Activated B cell treated with CpG ODN at 0.5 μM for 24 hours (primary cell): ENCODE measurements at regions not wholly inside any gene's neighbourhood (a gene's known extent, or its start where the extent isn't known, plus 50 kb on each side); places are given as distances from the start of the nearest gene placed in this dataset.
"Not testable (repeated sequence)": the region's sequence is repeated elsewhere in the genome, so short reads cannot be mapped to it uniquely, and the experiment has no call there.

Experiments used
- ATAC-seq: fragments of 200-7000 bp; cut with Tn5 transposase; one replicate; pipeline ENCODE4 v1.10.0; 2021; ENCODE audit warnings: low read depth, mild to moderate bottlenecking, moderate library complexity
- CTCF ChIA-PET: fragments of 350-600 bp; sonication (Branson Sonifier 250); formaldehyde crosslinking; loops from one replicate; lab custom pipeline; 2021; ENCODE audit warnings: antibody characterized with exemption; lab: Charles Lee
- POLR2A ChIA-PET: fragments of 350-600 bp; sonication (Branson Sonifier 250); formaldehyde crosslinking; loops from one replicate; lab custom pipeline; 2021; ENCODE audit warnings: antibody characterized with exemption; lab: Charles Lee
- DNase-seq: peaks from one replicate; pipeline ENCODE4 v3.0.0; 2022
- H3K27ac Mint-ChIP-seq: one replicate; pipeline ENCODE4 v1.8.0; 2020; ENCODE audit warnings: mixed read lengths
- H3K27me3 Mint-ChIP-seq: one replicate; pipeline ENCODE4 v1.8.0; 2021; ENCODE audit warnings: mixed read lengths
- H3K36me3 Mint-ChIP-seq: one replicate; pipeline ENCODE4 v1.8.0; 2021; ENCODE audit warnings: low read depth, mixed read lengths
- H3K4me1 Mint-ChIP-seq: one replicate; pipeline ENCODE4 v1.8.0; 2021; ENCODE audit warnings: mixed read lengths
- H3K4me3 Mint-ChIP-seq: one replicate; pipeline ENCODE4 v1.8.0; 2020; ENCODE audit warnings: mild to moderate bottlenecking, mixed read lengths
- H3K9me3 Mint-ChIP-seq: one replicate; pipeline ENCODE4 v1.8.0; 2020; ENCODE audit warnings: mixed read lengths
- intact Hi-C: fragments of 100-400 bp; cut with micrococcal nuclease; formaldehyde crosslinking; loops from one replicate; pipeline ENCODE4 v1.15.1; 2024
- TF ChIP-seq, protein P1 (sequence below): fragments of 200-600 bp; IDR thresholded peaks from one replicate; pipeline ENCODE4 v1.8.0; 2022; ENCODE audit warnings: antibody characterized with exemption, mild to moderate bottlenecking

DNA sequence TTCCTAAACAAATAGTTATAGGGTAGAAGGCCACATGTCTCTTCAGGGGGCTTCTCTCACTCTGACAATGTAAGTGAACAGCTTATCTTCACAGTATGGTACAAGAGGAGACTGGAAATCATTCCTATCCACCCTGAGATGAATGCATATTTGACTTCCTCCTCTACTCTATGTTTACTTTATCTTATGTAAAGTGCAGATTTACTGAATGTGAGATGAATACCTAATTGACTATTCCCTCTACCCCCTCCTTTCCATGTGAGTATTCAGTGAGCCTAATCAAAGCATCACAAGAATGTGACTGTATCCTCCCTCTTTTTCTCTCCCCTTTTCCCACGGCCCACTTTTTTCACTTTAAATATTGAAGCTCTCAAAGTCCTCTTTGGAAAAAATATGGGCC is 132.5 kb downstream of the BACH1 start:
- Mint-ChIP-seq H3K36me3 (peaks cover 8% of the 10 kb centered on the region), H3K4me1 (peaks cover 21% of the 10 kb centered on the region), H3K9me3 (no peaks in the 10 kb centered on the region), H3K27me3 (no peaks in the 10 kb centered on the region), H3K27ac (no peak overlapping the region), H3K4me3 (no peak overlapping the region)
- CTCF ChIA-PET: no interaction called here
- TF ChIP-seq, protein P1, sequence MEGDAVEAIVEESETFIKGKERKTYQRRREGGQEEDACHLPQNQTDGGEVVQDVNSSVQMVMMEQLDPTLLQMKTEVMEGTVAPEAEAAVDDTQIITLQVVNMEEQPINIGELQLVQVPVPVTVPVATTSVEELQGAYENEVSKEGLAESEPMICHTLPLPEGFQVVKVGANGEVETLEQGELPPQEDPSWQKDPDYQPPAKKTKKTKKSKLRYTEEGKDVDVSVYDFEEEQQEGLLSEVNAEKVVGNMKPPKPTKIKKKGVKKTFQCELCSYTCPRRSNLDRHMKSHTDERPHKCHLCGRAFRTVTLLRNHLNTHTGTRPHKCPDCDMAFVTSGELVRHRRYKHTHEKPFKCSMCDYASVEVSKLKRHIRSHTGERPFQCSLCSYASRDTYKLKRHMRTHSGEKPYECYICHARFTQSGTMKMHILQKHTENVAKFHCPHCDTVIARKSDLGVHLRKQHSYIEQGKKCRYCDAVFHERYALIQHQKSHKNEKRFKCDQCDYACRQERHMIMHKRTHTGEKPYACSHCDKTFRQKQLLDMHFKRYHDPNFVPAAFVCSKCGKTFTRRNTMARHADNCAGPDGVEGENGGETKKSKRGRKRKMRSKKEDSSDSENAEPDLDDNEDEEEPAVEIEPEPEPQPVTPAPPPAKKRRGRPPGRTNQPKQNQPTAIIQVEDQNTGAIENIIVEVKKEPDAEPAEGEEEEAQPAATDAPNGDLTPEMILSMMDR: no peak
- intact Hi-C loops: no loop called here
- ATAC-seq (no peak), DNase-seq (no peak)
- POLR2A ChIA-PET: no interaction called here

DNA sequence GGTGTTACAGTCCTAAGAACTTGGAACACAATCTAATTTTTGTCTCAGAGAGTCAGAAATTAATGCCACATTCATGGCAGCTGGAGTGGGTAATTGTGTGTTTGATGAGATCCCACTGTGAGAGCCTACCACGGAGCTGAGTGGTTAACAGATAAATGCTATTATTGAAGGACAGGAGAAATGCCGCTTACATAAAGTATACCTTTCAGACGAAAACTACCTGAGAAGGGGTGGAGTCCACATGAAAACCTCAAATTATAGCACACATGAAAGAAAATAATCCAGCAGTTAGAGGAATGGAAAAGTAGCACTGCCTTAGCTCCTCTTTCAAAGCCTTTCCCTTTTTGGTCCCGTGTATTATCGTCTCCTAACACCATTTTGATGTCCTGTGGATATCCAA is 133.0 kb downstream of the BACH1 start:
- Mint-ChIP-seq H3K4me3 (no peak overlapping the region), H3K27ac (no peak overlapping the region), H3K4me1 (peaks cover 18% of the 10 kb centered on the region), H3K27me3 (no peaks in the 10 kb centered on the region), H3K36me3 (peaks cover 13% of the 10 kb centered on the region), H3K9me3 (no peaks in the 10 kb centered on the region)
- TF ChIP-seq, protein P1: no peak
- CTCF ChIA-PET: no interaction called here
- POLR2A ChIA-PET: no interaction called here
- intact Hi-C loops: no loop called here
- ATAC-seq: no peak
- DNase-seq: no peak

DNA sequence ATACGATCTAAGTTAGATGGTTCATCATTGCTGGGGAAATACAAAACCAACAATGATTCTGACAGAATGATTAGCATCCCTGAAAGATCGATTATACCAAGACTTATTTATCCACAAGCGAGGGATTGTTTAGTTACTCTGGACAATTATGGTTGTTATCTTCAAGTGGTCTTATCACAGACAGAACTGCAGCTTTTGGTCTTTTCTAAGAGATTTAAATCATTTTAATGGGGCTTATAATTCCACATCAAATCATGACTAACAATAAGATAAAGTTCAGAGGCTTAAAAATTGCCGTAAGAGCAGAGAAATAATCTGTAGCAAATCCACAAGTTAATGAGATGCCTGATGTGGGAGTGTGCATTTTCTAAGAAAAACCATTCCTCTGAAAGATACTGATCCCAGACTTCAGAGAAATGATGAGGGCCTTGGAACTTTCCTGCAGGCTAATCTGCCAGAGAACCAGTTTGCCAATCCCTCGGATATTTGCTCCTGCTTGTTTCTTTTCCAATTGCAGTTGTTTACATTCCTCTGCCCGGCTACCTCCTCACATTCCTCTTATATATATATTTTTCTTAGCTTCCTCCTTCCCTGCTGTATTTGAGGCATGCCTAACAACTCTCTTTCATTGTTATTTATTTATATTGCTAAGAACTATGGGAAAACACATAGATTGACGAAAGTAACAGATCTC is 134.8 kb downstream of the BACH1 start:
- H3K9me3 Mint-ChIP-seq: no peaks in the 10 kb centered on the region
- intact Hi-C loops: no loop called here
- DNase-seq (no peak), ATAC-seq (no peak)
- no peak overlapping the region for H3K27ac Mint-ChIP-seq
- no peaks in the 10 kb centered on the region for H3K27me3 Mint-ChIP-seq
- ChIA-PET CTCF (no interaction called here), POLR2A (no interaction called here)
- H3K4me3 Mint-ChIP-seq: no peak overlapping the region
- TF ChIP-seq, protein P1: no peak
- H3K4me1 Mint-ChIP-seq: peaks cover 18% of the 10 kb centered on the region
- H3K36me3 Mint-ChIP-seq: peaks cover 11% of the 10 kb centered on the region

DNA sequence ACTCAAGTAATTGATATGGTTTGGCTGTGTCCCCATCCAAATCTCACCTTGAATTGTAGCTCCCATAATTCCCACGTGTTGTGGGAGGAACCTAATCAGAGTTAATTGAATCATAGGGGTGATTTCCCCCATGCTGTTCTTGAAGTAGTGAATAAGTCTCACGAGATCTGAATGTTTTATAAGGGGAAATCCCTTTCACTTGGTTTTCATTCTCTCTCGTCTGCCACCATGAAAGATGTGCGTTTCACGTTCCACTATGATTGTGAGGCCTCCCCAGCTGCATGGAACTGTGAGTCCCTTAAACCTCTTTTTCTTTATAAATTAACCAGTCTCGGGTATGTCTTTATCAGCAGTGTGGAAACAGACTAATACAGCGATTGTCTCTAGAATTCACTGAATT is 135.4 kb downstream of the BACH1 start:
- peak; percentile 45 for ATAC-seq
- Mint-ChIP-seq H3K27me3 (no peaks in the 10 kb centered on the region), H3K36me3 (peaks cover 11% of the 10 kb centered on the region), H3K27ac (peak overlapping the region; percentile 54), H3K9me3 (no peaks in the 10 kb centered on the region), H3K4me1 (peaks cover 18% of the 10 kb centered on the region), H3K4me3 (peak overlapping the region; percentile 38)
- no peak for DNase-seq
- TF ChIP-seq, protein P1: no peak
- ChIA-PET CTCF (no interaction called here), POLR2A (no interaction called here)
- intact Hi-C loops: no loop called here

DNA sequence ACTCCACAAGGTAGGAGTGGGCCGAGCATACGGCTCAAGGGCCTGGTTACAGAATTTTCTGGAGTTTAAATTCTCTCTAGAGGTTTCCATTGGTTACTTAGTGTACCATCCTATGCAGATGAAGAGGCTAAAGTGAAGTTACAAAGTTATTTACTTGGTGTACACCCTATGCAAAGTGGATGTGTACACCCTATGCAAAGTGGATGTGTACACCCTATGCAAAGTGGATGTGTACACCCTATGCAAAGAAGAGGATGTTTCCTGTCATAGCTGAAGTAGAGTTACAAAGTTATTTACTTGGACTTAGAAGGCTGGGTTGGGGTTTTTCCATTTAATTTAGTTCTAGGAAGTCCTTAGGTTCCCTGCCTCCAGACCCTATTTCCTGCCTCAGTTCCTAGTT is 136.3 kb downstream of the BACH1 start:
- CTCF ChIA-PET, DNase-seq, H3K27ac Mint-ChIP-seq, ATAC-seq, H3K4me3 Mint-ChIP-seq, H3K27me3 Mint-ChIP-seq, POLR2A ChIA-PET, H3K9me3 Mint-ChIP-seq, intact Hi-C loops: not testable (repeated sequence)
- Mint-ChIP-seq H3K4me1 (peaks cover 18% of the 10 kb centered on the region), H3K36me3 (peaks cover 11% of the 10 kb centered on the region)

DNA sequence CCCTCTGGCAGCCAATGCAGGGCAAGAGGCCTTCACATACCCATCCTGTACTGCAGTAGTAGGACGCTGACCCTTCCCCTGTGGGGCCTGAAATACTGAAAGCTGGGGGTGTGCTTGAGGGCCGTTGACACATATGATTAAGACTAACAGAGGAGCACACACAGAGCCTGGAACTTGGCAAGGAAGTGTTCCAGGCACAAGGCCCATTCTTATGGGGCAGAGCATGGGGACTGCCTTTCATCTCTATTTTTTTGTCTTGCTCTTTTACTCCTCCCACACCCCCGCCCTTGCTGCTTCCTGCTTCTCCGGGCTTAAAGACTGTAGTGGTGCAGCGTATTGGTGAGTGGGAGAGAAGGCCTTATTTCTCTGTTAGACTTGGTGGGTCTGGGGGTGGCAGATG is 137.4 kb downstream of the BACH1 start:
- no peaks in the 10 kb centered on the region for H3K27me3 Mint-ChIP-seq
- DNase-seq (no peak), ATAC-seq (no peak)
- no peaks in the 10 kb centered on the region for H3K9me3 Mint-ChIP-seq
- TF ChIP-seq, protein P1: no peak
- ChIA-PET POLR2A (no interaction called here), CTCF (no interaction called here)
- no peak overlapping the region for H3K4me3 Mint-ChIP-seq
- H3K27ac Mint-ChIP-seq: no peak overlapping the region
- H3K4me1 Mint-ChIP-seq: peaks cover 18% of the 10 kb centered on the region
- peaks cover 11% of the 10 kb centered on the region for H3K36me3 Mint-ChIP-seq
- intact Hi-C loops: no loop called here
